IMR-90 (cell line): ENCODE measurements at regions not wholly inside any gene's neighbourhood (a gene's known extent, or its start where the extent isn't known, plus 50 kb on each side); places are given as distances from the start of the nearest gene placed in this dataset.

ENCODE experiments used
- ATAC-seq: fragments of 200-7000 bp; cut with Tn5 transposase; 2 replicates; pipeline ENCODE4 v1.9.1; 2020; ENCODE audit warnings: low read depth, mild to moderate bottlenecking, moderate library complexity
- BruUV-seq: library from RNA; stranded (reverse); fragments of 400-500 nt; replicated peaks from 2 replicates; lab custom pipeline; 2021; lab: Mats Ljungman, UMichigan
- CTCF ChIA-PET: fragments of 300-600 bp; formaldehyde crosslinking; extraction: SDS; loops from one replicate; lab custom pipeline; 2021; ENCODE audit warnings: antibody characterized with exemption; lab: Yijun Ruan, JAX
- POLR2A ChIA-PET: fragments of 300-600 bp; sonication (Branson Sonifier 250); formaldehyde crosslinking; loops from one replicate; lab custom pipeline; 2022; ENCODE audit warnings: antibody characterized with exemption; ENCODE audit not compliant: unreplicated experiment; lab: Charles Lee
- DNase-seq: peaks from one replicate; pipeline ENCODE4 v3.0.0; 2013
- H2AFZ ChIP-seq: replicated peaks from 2 replicates; pipeline ENCODE3; 2013; ENCODE audit warnings: low read length, mild to moderate bottlenecking; ENCODE audit not compliant: poor library complexity
- H2AK5ac ChIP-seq: 2 replicates; pipeline ENCODE4 v1.6.1; 2013; ENCODE audit warnings: low read depth, low read length, inconsistent platforms
- H2AK9ac ChIP-seq: replicated peaks from 2 replicates; pipeline ENCODE3; 2013; ENCODE audit warnings: mild to moderate bottlenecking, low read depth, low read length, moderate library complexity; ENCODE audit not compliant: poor library complexity
- H2BK120ac ChIP-seq: 2 replicates; pipeline ENCODE4 v1.6.1; 2013; ENCODE audit warnings: low read depth, low read length, inconsistent platforms
- H2BK15ac ChIP-seq: 3 replicates; pipeline ENCODE4 v1.6.1; 2013; ENCODE audit warnings: low read depth, low read length, inconsistent platforms
- H2BK20ac ChIP-seq: 2 replicates; pipeline ENCODE4 v1.6.1; 2013; ENCODE audit warnings: low read depth, mild to moderate bottlenecking, inconsistent platforms, low read length, moderate library complexity
- H2BK5ac ChIP-seq: 2 replicates; pipeline ENCODE4 v1.6.1; 2013; ENCODE audit warnings: mild to moderate bottlenecking, low read depth, low read length, inconsistent platforms; ENCODE audit not compliant: poor library complexity, severe bottlenecking
- H3K14ac ChIP-seq: replicated peaks from 2 replicates; pipeline ENCODE4 v1.6.1; 2013; ENCODE audit warnings: low read depth, low read length, inconsistent platforms
- H3K18ac ChIP-seq: 2 replicates; pipeline ENCODE4 v1.6.1; 2013; ENCODE audit warnings: low read depth, low read length, control low read depth
- H3K23ac ChIP-seq: 2 replicates; pipeline ENCODE4 v1.6.1; 2013; ENCODE audit warnings: low read depth, low read length, inconsistent platforms
- H3K27ac ChIP-seq: 2 replicates; pipeline ENCODE4 v1.5.1; 2013; ENCODE audit warnings: mild to moderate bottlenecking, control low read depth, low read length; ENCODE audit not compliant: insufficient read depth
- H3K27me3 ChIP-seq: 2 replicates; pipeline ENCODE4 v1.6.1; 2013; ENCODE audit warnings: low read length; ENCODE audit not compliant: control insufficient read depth, insufficient read depth
- H3K36me3 ChIP-seq: 2 replicates; pipeline ENCODE4 v1.6.1; 2013; ENCODE audit warnings: low read length, mixed read lengths; ENCODE audit not compliant: control insufficient read depth, insufficient read depth
- H3K4ac ChIP-seq: 2 replicates; pipeline ENCODE4 v1.6.1; 2013; ENCODE audit warnings: low read depth, low read length, inconsistent platforms
- H3K4me1 ChIP-seq: 2 replicates; pipeline ENCODE4 v1.6.1; 2013; ENCODE audit warnings: low read length, mixed read lengths; ENCODE audit not compliant: control insufficient read depth, insufficient read depth
- H3K4me2 ChIP-seq: 2 replicates; pipeline ENCODE4 v1.6.1; 2013; ENCODE audit warnings: low read depth, mild to moderate bottlenecking, control low read depth, low read length, moderate library complexity
- H3K4me3 ChIP-seq: 2 replicates; pipeline ENCODE4 v1.5.1; 2013; ENCODE audit warnings: low read depth, mild to moderate bottlenecking, control low read depth, low read length, moderate library complexity; ENCODE audit not compliant: insufficient read depth
- H3K56ac ChIP-seq: 2 replicates; pipeline ENCODE4 v1.6.1; 2013; ENCODE audit warnings: low read length, inconsistent platforms; ENCODE audit not compliant: insufficient read depth; ENCODE audit errors: extremely low read depth
- H3K79me1 ChIP-seq, 2 experiments: 2 replicates each; pipeline ENCODE4 v1.6.1; 2013; ENCODE audit warnings: low read length in 2 of 2, inconsistent platforms in 1 of 2, low read depth in 1 of 2
- H3K9ac ChIP-seq: 2 replicates; pipeline ENCODE4 v1.6.1; 2013; ENCODE audit warnings: low read depth, low read length, control low read depth
- H3K9me1 ChIP-seq: 2 replicates; pipeline ENCODE4 v1.6.1; 2013; ENCODE audit warnings: low read length, inconsistent platforms; ENCODE audit not compliant: insufficient read depth
- H3K9me3 ChIP-seq: 2 replicates; pipeline ENCODE4 v1.6.1; 2013; ENCODE audit warnings: low read length; ENCODE audit not compliant: control insufficient read depth, insufficient read depth
- H4K20me1 ChIP-seq: 2 replicates; pipeline ENCODE4 v1.6.1; 2013; ENCODE audit warnings: low read length, inconsistent platforms; ENCODE audit not compliant: insufficient read depth
- H4K5ac ChIP-seq: 2 replicates; pipeline ENCODE4 v1.6.1; 2013; ENCODE audit warnings: mild to moderate bottlenecking, low read depth, low read length, control low read depth
- H4K8ac ChIP-seq, 2 experiments: 2 replicates each; pipeline ENCODE4 v1.6.1; 2013; ENCODE audit warnings: low read depth in 2 of 2, low read length in 2 of 2, control low read depth in 1 of 2, inconsistent platforms in 1 of 2
- H4K91ac ChIP-seq: 2 replicates; pipeline ENCODE4 v1.6.1; 2013; ENCODE audit warnings: low read depth, low read length, inconsistent platforms; ENCODE audit not compliant: insufficient read depth
- MAZ ChIP-seq: IDR thresholded peaks from 2 replicates; pipeline ENCODE4 v1.6.1; 2012; ENCODE audit warnings: low read depth, mild to moderate bottlenecking, low read length, improper control_type of control experiment, moderate library complexity, borderline replicate concordance
- RFX5 ChIP-seq: IDR thresholded peaks from 2 replicates; pipeline ENCODE4 v1.8.0; 2012; ENCODE audit warnings: low read depth, mild to moderate bottlenecking, low read length, moderate library complexity
- WGBS, 2 experiments: methylation state at CpG; one replicate each; pipeline versions ENCODE4 v1.1.5 to v1.1.7; 2013; ENCODE audit warnings: missing lambda C conversion rate in 2 of 2; ENCODE audit not compliant: insufficient read length in 1 of 2; ENCODE audit errors: extremely low coverage in 2 of 2; 5-methylcytosine and 5-hydroxymethylcytosine counted together
- dilution Hi-C: fragments of 300-500 bp; cut with HindIII; formaldehyde crosslinking; loops from one replicate; pipeline ENCODE4 v1.14.3; 2018; ENCODE audit warnings: low sequenced_read_pairs; ENCODE audit not compliant: unreplicated experiment
- in situ Hi-C: fragments of 300-500 bp; cut with MboI; formaldehyde crosslinking; loops from 3 replicates; pipeline ENCODE4 v1.14.3; 2019; ENCODE audit warnings: low sequenced_read_pairs, inconsistent platforms, mixed read lengths
- intact Hi-C: fragments of 100-400 bp; cut with micrococcal nuclease; formaldehyde crosslinking; loops from 2 replicates; pipeline ENCODE4 v1.10.0; 2022

DNA sequence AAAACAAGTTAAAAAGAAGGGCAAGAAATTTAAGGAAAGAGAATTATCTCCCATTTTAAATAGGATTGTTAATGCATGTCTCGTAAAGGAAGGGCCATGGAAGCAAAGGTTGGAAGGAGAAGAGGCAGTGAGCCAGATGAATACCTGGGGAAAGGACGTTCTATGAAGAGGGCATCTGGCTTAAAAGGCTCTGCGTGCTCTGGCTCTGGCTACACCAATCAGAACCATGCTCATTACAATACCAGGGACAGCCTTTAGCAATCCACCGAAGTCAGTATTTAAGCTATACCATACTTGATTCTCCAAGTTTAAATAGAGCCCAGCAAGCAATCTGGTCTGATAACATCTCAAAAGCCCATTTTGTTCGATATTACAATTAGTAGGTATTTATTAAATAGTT, 58.5 kb upstream of the C1orf87 start:
- TF ChIP-seq RFX5, result no peak
- TF ChIP-seq MAZ, result no peak
- in situ Hi-C loops, result no loop called here
- no peak for ATAC-seq
- H3K23ac ChIP-seq, result no peak overlapping the region
- H2BK5ac ChIP-seq, result no peak overlapping the region
- CTCF ChIA-PET, result interaction anchor here (1.3 kb wide), 1 partner anchor 19 kb away, joined by 3 read pairs; no protein-coding TSS in a partner anchor
- no peaks in the 10 kb centered on the region for H3K36me3 ChIP-seq
- no peak overlapping the region for H2BK120ac ChIP-seq
- no peaks in the 10 kb centered on the region for H3K27me3 ChIP-seq
- H3K4me3 ChIP-seq, result no peak overlapping the region
- H4K91ac ChIP-seq, result no peak overlapping the region
- no peak overlapping the region for H2AFZ ChIP-seq
- H3K9me3 ChIP-seq, result no peaks in the 10 kb centered on the region
- H3K4me1 ChIP-seq, result no peaks in the 10 kb centered on the region
- no peak overlapping the region for H3K9ac ChIP-seq
- intact Hi-C loops, result loop anchor here (2.0 kb wide), 1 partner anchor 63 kb away; no protein-coding TSS in a partner anchor
- H3K14ac ChIP-seq, result no peak overlapping the region
- H3K9me1 ChIP-seq, result no peaks in the 10 kb centered on the region
- H4K5ac ChIP-seq, result no peak overlapping the region
- no CpG with 5 or more reads among the region's 5 CpGs for WGBS, 2 experiments
- no peak overlapping the region for H3K18ac ChIP-seq
- dilution Hi-C loops, result no loop called here
- no TSS peak for BruUV-seq
- no peak overlapping the region for H2AK9ac ChIP-seq
- no peak overlapping the region for H4K8ac ChIP-seq
- DNase-seq, result no peak
- no peaks in the 10 kb centered on the region for H3K79me1 ChIP-seq
- H3K56ac ChIP-seq, result no peak overlapping the region
- no peak overlapping the region for H2AK5ac ChIP-seq
- H3K27ac ChIP-seq, result no peak overlapping the region
- POLR2A ChIA-PET, result no interaction called here
- no peak overlapping the region for H3K4me2 ChIP-seq
- H2BK20ac ChIP-seq, result no peak overlapping the region
- no peaks in the 10 kb centered on the region for H4K20me1 ChIP-seq
- no peak overlapping the region for H3K4ac ChIP-seq
- no peak overlapping the region for H2BK15ac ChIP-seq
